Heart right ventricle (tissue), 16 donors: ENCODE measurements at regions not wholly inside any gene's neighbourhood (a gene's known extent, or its start where the extent isn't known, plus 50 kb on each side); places are given as distances from the start of the nearest gene placed in this dataset.

Source experiments
- ATAC-seq, 8 donors: fragments of 200-7000 bp; cut with Tn5 transposase; one replicate each; pipeline ENCODE4 v1.9.1; 2020; ENCODE audit warnings: mild to moderate bottlenecking in 8 of 8, moderate library complexity in 8 of 8, moderate number of reproducible peaks in 1 of 8
- DNase-seq, 2 donors: peaks; one replicate each; pipeline ENCODE4 v3.0.0-alpha.2; 2020
- H3K27ac ChIP-seq, 10 donors: fragments of 200-600 bp; sonication (generic) in 2 of 10; one replicate each; pipeline versions ENCODE4 v1.5.0 to v1.8.0; 2020 to 2022; ENCODE audit warnings: mild to moderate bottlenecking in 3 of 10
- H3K27me3 ChIP-seq, 7 donors: fragments of 200-600 bp; one replicate each; pipeline ENCODE4 v1.8.0; 2021 to 2022; ENCODE audit warnings: mild to moderate bottlenecking in 2 of 7
- H3K36me3 ChIP-seq, 9 donors: fragments of 200-600 bp; sonication (generic) in 1 of 9; one replicate each; pipeline versions ENCODE4 v1.5.0 to v1.8.0; 2020 to 2022; ENCODE audit warnings: mild to moderate bottlenecking in 2 of 9
- H3K4me1 ChIP-seq, 9 donors: fragments of 200-600 bp; sonication (generic) in 1 of 9; one replicate each; pipeline versions ENCODE4 v1.5.0 to v1.8.0; 2020 to 2022; ENCODE audit warnings: mild to moderate bottlenecking in 4 of 9
- H3K4me3 ChIP-seq, 10 donors: fragments of 200-600 bp; sonication (generic) in 2 of 10; one replicate each; pipeline versions ENCODE4 v1.5.0 to v1.8.0; 2020 to 2022; ENCODE audit warnings: mild to moderate bottlenecking in 7 of 10, moderate library complexity in 2 of 10
- H3K9me3 ChIP-seq, 11 donors: fragments of 200-600 bp in 10 of 11; sonication (generic) in 2 of 11; one replicate each; pipeline versions ENCODE4 v1.5.0 to v1.8.0; 2013 to 2022; ENCODE audit warnings: mild to moderate bottlenecking in 2 of 11, control low read depth in 1 of 11, moderate library complexity in 1 of 11
- WGBS, 2 donors: extraction: QIAGEN DNeasy Blood & Tissue Kit; methylation state at CpG; one replicate each; pipeline ENCODE4 v1.1.7; 2013; ENCODE audit warnings: inconsistent platforms in 1 of 2; 5-methylcytosine and 5-hydroxymethylcytosine counted together
- intact Hi-C, 10 donors: fragments of 100-400 bp; cut with DNase I; formaldehyde crosslinking; loops; one replicate each; pipeline versions ENCODE4 v1.11.1 to v1.14.2; 2022
- TF ChIP-seq, protein P1 (sequence below), 9 donors: fragments of 200-600 bp; sonication (generic) in 2 of 9; IDR thresholded peaks; one replicate each; pipeline versions ENCODE4 v1.5.0 to v1.8.0; 2021 to 2022; ENCODE audit warnings: antibody characterized with exemption in 9 of 9, mild to moderate bottlenecking in 5 of 9, moderate library complexity in 1 of 9
- donor health status: Arrhythmogenic right ventricular cardiomyopathy.
- donor health status: ischemic (EF 13 %, LVEDD 7.1; RV severe dilation, severe dysfunction).
- donor health status: healthy with polysubstance abuse.
- donor health status: DM: no; HTN: yes; CAD: no.
- donor health status: DM: no; HTN: no; CAD: no.
- donor health status: ischemic (EF 25% LVEDD 6.9; RV normal size, moderate dysfunction).
- donor health status: ischemic (EF 25% LVEDD 5.7; RV mildly dilated, moderate dysfunction).
- donor health status: healthy.
- donor health status: DM: yes; HTN: yes; CAD: no.
- donor health status: Ischemic cardiomyopathy.
- donor health status: ischemic (EF 35%, LVEDD 5.7; RV mildly dilated, moderate dysfunction).
- donor health status: nonischemic (EF 11% LVEDD 7.7; RV severe dilation, severe dysfunction).
- donor health status: DM: yes; HTN: yes; CAD: no.
- donor health status: PGD.
- donor health status: ischemic (EF 29% LVEDD 5.4; RV normal size, mild dysfunction).
- donor health status: nonischemic (EF 23%, LVEDD 6.1; RV moderate dilation, normal function).

DNA sequence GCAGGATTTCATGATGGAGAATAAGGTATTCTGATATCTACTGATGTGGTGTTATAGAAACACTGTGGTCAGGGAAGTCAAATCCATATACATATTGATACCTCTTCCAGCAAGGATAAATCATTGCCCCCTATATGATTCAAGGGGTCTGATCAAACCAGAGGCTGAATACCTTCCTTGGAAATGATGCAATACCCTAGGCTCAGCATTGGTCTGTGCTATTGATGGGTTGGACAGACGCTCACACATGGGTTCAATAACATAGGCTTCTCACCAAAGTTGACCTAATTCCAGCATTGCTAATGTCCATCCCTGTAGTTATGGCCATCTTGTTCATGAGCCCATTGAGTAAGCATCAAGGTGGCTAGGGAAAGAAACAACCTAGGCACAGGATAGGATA lies 257.0 kb upstream of the USP24 start:
- intact Hi-C loops: loop anchor here in 3 of 10 donors (5.0 to 10.0 kb wide), 3 partner anchors 943 to 1113 kb away; no protein-coding TSS in a partner anchor
- Histone ChIP-seq H3K27me3 (no peaks in the 10 kb centered on the region), H3K4me1 (peaks cover 0 to 19% (median 0%) of the 10 kb centered on the region in 9 donors), H3K9me3 (no peaks in the 10 kb centered on the region), H3K36me3 (no peaks in the 10 kb centered on the region), H3K4me3 (no peak overlapping the region), H3K27ac (no peak overlapping the region)
- WGBS, 2 donors: 97 to 100% methylated on average over 1 of the region's 1 CpG
- no peak for ATAC-seq
- TF ChIP-seq, protein P1, sequence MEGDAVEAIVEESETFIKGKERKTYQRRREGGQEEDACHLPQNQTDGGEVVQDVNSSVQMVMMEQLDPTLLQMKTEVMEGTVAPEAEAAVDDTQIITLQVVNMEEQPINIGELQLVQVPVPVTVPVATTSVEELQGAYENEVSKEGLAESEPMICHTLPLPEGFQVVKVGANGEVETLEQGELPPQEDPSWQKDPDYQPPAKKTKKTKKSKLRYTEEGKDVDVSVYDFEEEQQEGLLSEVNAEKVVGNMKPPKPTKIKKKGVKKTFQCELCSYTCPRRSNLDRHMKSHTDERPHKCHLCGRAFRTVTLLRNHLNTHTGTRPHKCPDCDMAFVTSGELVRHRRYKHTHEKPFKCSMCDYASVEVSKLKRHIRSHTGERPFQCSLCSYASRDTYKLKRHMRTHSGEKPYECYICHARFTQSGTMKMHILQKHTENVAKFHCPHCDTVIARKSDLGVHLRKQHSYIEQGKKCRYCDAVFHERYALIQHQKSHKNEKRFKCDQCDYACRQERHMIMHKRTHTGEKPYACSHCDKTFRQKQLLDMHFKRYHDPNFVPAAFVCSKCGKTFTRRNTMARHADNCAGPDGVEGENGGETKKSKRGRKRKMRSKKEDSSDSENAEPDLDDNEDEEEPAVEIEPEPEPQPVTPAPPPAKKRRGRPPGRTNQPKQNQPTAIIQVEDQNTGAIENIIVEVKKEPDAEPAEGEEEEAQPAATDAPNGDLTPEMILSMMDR (IDR thresholded peaks at IDR 0.05): no peak
- no peak for DNase-seq

DNA sequence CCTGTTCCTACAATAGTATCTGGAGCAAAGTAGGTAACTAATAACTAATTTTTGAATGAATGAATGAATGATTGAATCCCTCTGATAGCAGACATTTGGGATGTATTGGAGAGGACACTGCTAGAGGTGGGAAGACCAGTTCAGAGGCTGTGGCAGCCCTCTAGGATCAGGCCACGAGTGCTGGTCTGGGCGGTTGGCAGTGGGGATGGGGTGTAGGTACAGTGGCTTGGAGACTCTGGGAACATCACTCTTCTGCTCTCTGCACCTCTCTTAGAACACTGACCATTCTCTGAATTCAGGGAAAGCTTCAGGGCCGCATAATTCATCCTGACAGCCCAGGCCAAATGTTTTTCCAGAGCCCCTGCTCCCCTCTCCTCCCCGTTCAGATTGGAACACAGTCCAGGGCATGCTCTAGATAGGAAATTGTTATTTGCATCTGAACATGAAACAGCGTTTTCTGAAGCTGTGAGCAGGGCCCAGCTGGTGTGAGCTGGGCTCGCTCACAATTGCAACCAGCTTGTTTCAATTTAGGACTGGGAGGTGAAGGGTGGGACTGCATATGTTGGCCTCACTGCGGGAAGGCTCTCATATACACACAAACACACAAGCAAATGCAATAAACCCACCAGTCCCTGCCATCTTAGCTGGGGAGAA lies 253.1 kb upstream of the USP24 start:
- DNase-seq: no peak
- Histone ChIP-seq H3K36me3 (no peaks in the 10 kb centered on the region), H3K27ac (no peak overlapping the region), H3K9me3 (no peaks in the 10 kb centered on the region), H3K4me3 (no peak overlapping the region), H3K4me1 (no peaks in the 10 kb centered on the region), H3K27me3 (no peaks in the 10 kb centered on the region)
- peak in 1 of 8 donors; percentile 34 for ATAC-seq
- TF ChIP-seq, protein P1 (IDR thresholded peaks at IDR 0.05): no peak
- intact Hi-C loops: no loop called here
- 68 to 80% methylated on average over 7 of the region's 7 CpGs for WGBS, 2 donors

DNA sequence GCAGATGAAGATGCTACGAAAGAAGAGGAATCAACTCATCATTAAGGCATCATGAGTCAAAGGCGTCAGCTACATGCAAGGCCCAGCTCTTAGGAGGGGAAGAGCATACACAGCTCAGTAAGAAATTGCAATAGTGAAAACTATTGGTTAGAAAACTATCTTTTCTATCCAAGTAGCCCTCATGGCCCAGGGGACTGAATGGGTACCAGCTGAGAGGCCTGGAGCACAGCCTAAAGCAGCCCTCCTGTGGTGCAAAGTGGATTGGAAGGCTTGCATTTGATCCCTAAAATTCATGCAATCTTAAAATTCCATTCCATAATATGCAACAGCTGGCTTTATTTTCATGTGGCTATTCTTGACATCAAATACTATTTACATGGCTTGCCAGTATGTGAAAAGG lies 251.8 kb upstream of the USP24 start:
- Histone ChIP-seq H3K9me3 (no peaks in the 10 kb centered on the region), H3K27ac (no peak overlapping the region), H3K36me3 (no peaks in the 10 kb centered on the region), H3K4me1 (no peaks in the 10 kb centered on the region), H3K4me3 (no peak overlapping the region), H3K27me3 (no peaks in the 10 kb centered on the region)
- intact Hi-C loops: no loop called here
- TF ChIP-seq, protein P1 (IDR thresholded peaks at IDR 0.05): no peak
- WGBS, 2 donors: 96 to 98% methylated on average over 2 of the region's 2 CpGs
- DNase-seq: no peak
- ATAC-seq: no peak

DNA sequence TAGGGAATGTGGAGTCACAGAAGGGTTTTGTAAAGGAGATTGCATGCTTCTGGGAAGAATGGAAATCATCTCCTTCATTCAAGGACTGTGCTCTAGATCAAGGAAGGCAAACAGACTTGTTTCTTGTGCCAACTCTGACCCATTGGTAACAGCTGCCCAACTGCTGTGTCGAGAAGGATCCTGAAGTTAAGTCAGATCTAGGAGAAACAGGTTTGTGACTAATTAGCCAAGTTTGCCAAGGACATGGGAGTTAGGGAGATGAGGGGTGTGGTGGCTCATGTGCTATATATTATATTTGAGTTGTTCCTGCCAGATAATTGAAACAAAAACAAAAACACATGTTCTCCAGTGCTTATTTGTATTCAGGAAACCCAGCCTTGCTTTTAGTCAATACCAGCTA lies 251.2 kb upstream of the USP24 start:
- TF ChIP-seq, protein P1 (IDR thresholded peaks at IDR 0.05): no peak
- 64 to 67% methylated on average over 1 of the region's 1 CpG for WGBS, 2 donors
- intact Hi-C loops: no loop called here

More for the DNA sequence above, 251.2 kb upstream of the USP24 start:
- Histone ChIP-seq H3K27me3 (no peaks in the 10 kb centered on the region), H3K4me3 (no peak overlapping the region), H3K36me3 (no peaks in the 10 kb centered on the region), H3K27ac (no peak overlapping the region), H3K9me3 (peaks cover 0 to 3% (median 0%) of the 10 kb centered on the region in 11 donors), H3K4me1 (no peaks in the 10 kb centered on the region)
- ATAC-seq: no peak
- DNase-seq: no peak
